ENCODE measurements at regions not wholly inside any gene's neighbourhood (a gene's known extent, or its start where the extent isn't known, plus 50 kb on each side); places are given as distances from the start of the nearest gene placed in this dataset.

DNA sequence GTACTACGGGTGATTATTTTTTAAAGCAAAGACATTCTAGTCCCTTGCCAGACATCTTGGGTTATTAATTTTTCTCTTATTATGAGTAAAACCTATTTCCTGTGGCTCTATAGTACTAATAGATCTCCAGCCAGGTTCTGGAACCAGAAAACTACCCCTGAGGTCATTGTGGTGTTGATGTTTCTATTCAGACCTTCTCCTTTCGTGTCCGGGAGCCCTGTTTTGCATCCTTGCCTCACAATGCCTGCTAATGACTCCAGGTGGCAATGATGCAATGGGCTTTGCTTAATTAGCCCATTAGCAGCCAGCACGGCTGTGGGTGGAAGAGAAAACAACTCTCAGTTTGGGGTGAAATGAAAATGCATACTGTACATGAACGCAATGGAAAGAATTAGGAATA lies 62.9 kb upstream of the ARG1 start:
- no peak for DNase-seq

GRCh38 chr6:131510591-131510990 lies 62.4 kb upstream of the ARG1 start:
- no peak for DNase-seq

DNA sequence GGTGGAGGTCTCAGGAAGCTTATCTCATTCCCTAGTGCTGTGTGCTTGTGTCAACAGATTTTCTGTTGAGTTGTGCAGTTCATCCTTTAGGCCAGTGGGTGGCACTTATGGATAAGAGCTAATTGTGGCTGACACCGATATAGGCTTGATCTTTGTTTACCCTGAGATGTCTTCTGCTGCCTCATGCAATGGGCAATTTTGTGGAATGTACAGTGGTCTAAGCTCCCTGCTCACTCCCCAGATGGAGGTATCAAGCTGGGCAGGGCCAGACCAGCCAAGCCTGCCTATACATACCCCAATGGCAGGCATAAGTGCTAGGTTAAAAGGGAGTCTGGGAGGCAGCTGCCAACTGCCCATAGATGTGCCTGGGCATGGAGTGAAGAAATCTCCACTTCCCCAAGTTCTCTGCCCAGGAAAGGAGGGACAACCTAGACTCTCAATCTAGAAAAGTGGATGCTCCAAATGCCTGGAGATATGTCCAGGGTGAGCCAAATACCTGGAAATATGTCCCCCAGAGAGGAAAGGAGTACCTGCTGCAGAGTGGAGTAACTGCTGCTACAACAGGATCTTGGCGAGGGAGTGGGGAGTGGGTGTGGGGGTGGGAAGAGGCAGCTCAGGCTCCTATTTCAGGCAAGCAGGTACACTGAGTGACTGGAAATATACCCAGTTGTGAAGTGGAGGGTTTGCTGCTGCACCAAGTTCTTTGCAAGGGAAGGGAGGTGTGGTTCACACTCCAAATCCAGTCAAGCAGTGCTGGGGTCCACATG lies 53.2 kb upstream of the ARG1 start:
- DNase-seq, result no peak
